Right atrium auricular region (tissue), 2 donors: ENCODE measurements at regions not wholly inside any gene's neighbourhood (a gene's known extent, or its start where the extent isn't known, plus 50 kb on each side); places are given as distances from the start of the nearest gene placed in this dataset.
"Not testable (repeated sequence)": the region's sequence is repeated elsewhere in the genome, so short reads cannot be mapped to it uniquely, and the experiment has no call there.

Source experiments
- DNase-seq: peaks from one replicate; pipeline ENCODE4 v3.0.0-alpha.2; 2019; ENCODE audit warnings: low spot score
- H3K27ac ChIP-seq, 2 donors: fragments of 200-600 bp; sonication (generic); 1 replicate in 1 of 2; 2 replicates in 1 of 2; pipeline ENCODE4 v1.5.1; 2016 to 2019
- H3K27me3 ChIP-seq, 2 donors: fragments of 200-600 bp; sonication (generic); one replicate each; pipeline versions ENCODE4 v1.5.1 to v1.6.0; 2017 to 2019
- H3K36me3 ChIP-seq: fragments of 200-600 bp; sonication (generic); one replicate; pipeline ENCODE4 v1.5.1; 2016
- H3K4me1 ChIP-seq, 2 donors: fragments of 200-600 bp; sonication (generic); one replicate each; pipeline versions ENCODE4 v1.5.1 to v1.6.0; 2017 to 2019
- H3K4me3 ChIP-seq, 2 donors: fragments of 200-600 bp; sonication (generic); 1 replicate in 1 of 2; 2 replicates in 1 of 2; pipeline ENCODE4 v1.5.1; 2017 to 2019; ENCODE audit warnings: mild to moderate bottlenecking in 1 of 2, moderate library complexity in 1 of 2
- H3K9me3 ChIP-seq, 2 donors: fragments of 200-600 bp; sonication (generic); one replicate each; pipeline ENCODE4 v1.5.1; 2019
- CTCF ChIP-seq, 2 donors: fragments of 200-600 bp; sonication (generic); IDR thresholded peaks; one replicate each; pipeline ENCODE4 v1.5.1; 2019; ENCODE audit warnings: antibody characterized with exemption in 2 of 2

- Histone ChIP-seq H3K9me3 (no peaks in the 10 kb centered on the region), H3K27ac (no peak overlapping the region), H3K27me3 (no peaks in the 10 kb centered on the region), H3K4me1 (peaks cover 0 to 6% of the 10 kb centered on the region in 2 donors), H3K36me3 (no peaks in the 10 kb centered on the region), H3K4me3 (no peak overlapping the region)
- no peak for TF ChIP-seq CTCF (IDR thresholded peaks at IDR 0.05)
- no peak for DNase-seq
Measured at GRCh38 chr10:43925793-43926192, 277.1 kb upstream of the ZNF32 start.

GRCh38 chr10:43923328-43923727 lies 274.6 kb upstream of the ZNF32 start:
- H3K4me1 ChIP-seq, result peaks cover 0 to 3% of the 10 kb centered on the region in 2 donors
- H3K4me3 ChIP-seq, result no peak overlapping the region
- no peaks in the 10 kb centered on the region for H3K9me3 ChIP-seq
- H3K36me3 ChIP-seq, result no peaks in the 10 kb centered on the region
- no peak for DNase-seq
- H3K27me3 ChIP-seq, result no peaks in the 10 kb centered on the region
- H3K27ac ChIP-seq, result no peak overlapping the region
- TF ChIP-seq CTCF (IDR thresholded peaks at IDR 0.05), result no peak

- Histone ChIP-seq H3K27me3 (no peaks in the 10 kb centered on the region), H3K36me3 (no peaks in the 10 kb centered on the region), H3K4me3 (no peak overlapping the region), H3K27ac (no peak overlapping the region), H3K9me3 (no peaks in the 10 kb centered on the region), H3K4me1 (no peaks in the 10 kb centered on the region)
- peak; percentile 56 for DNase-seq
- TF ChIP-seq CTCF (IDR thresholded peaks at IDR 0.05), result no peak
Measured at GRCh38 chr10:43922335-43923280, 273.9 kb upstream of the ZNF32 start.

GRCh38 chr10:43921881-43922280 lies 273.2 kb upstream of the ZNF32 start:
- Histone ChIP-seq H3K27me3 (no peaks in the 10 kb centered on the region), H3K4me3 (no peak overlapping the region)

GRCh38 chr10:43921478-43921877 lies 272.8 kb upstream of the ZNF32 start:
- Histone ChIP-seq H3K27ac (no peak overlapping the region), H3K4me3 (no peak overlapping the region)
- no peak for TF ChIP-seq CTCF (IDR thresholded peaks at IDR 0.05)

More at GRCh38 chr10:43921881-43922280, 273.2 kb upstream of the ZNF32 start:
- no peak overlapping the region for H3K27ac ChIP-seq
- no peaks in the 10 kb centered on the region for H3K36me3 ChIP-seq
- TF ChIP-seq CTCF (IDR thresholded peaks at IDR 0.05), result no peak
- no peaks in the 10 kb centered on the region for H3K9me3 ChIP-seq
- no peaks in the 10 kb centered on the region for H3K4me1 ChIP-seq
- DNase-seq, result peak; percentile 26

GRCh38 chr10:43920236-43920758 lies 271.6 kb upstream of the ZNF32 start:
- H3K36me3 ChIP-seq, H3K4me3 ChIP-seq, H3K27ac ChIP-seq, DNase-seq, H3K27me3 ChIP-seq, H3K9me3 ChIP-seq, H3K4me1 ChIP-seq: not testable (repeated sequence)

More at GRCh38 chr10:43921478-43921877, 272.8 kb upstream of the ZNF32 start:
- peak; percentile 16 for DNase-seq
- no peaks in the 10 kb centered on the region for H3K4me1 ChIP-seq
- no peaks in the 10 kb centered on the region for H3K9me3 ChIP-seq
- no peaks in the 10 kb centered on the region for H3K36me3 ChIP-seq
- no peaks in the 10 kb centered on the region for H3K27me3 ChIP-seq
